ENCODE measurements at regions not wholly inside any gene's neighbourhood (a gene's known extent, or its start where the extent isn't known, plus 50 kb on each side); places are given as distances from the start of the nearest gene placed in this dataset.
"Not testable (repeated sequence)": the region's sequence is repeated elsewhere in the genome, so short reads cannot be mapped to it uniquely, and the experiment has no call there.

DNA sequence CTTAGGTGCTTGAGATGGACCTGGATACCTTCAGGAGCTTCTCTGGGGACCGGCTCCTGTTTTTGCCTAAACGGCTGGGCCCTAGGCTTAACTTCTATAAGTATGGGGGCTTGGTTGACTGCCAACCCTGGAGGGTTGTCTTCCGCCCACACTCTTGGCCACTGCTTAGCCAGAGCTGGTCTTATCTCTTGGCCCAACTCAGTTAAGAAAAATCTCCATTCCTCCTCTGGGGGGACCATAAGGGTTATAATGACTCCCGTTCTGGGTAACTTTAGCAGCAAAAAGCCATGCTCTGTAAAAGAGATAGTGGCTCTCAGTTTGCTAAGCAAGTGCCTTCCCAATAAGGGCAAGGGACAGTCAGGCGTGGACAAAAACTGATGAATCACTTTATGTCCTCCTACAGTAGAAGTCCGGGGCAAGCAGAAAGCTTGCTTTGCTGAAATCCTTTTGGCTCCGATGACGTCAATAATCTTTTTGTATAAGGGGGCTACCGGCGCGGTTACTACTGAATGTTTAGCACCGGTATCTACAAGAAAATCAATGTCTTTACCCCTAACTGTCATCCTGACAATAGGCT lies 130.0 kb upstream of the CCZ1B start:
- H3K4me3 ChIP-seq (replicated peaks in 1 of 4; ENCODE audit: control extremely low read depth in 1 of 4, insufficient read depth in 1 of 4, low read depth in 3 of 4, low read length in 4 of 4); H3K4me1 ChIP-seq (ENCODE audit: control insufficient read depth, extremely low read depth, insufficient read depth, low read length); H3K36me3 ChIP-seq (ENCODE audit: control insufficient read depth, insufficient read depth, low read length); H2AFZ ChIP-seq (ENCODE audit: low read length); H3K9ac ChIP-seq (ENCODE audit: insufficient read depth, low read length); H4K20me1 ChIP-seq (ENCODE audit: control insufficient read depth, extremely low read depth, insufficient read depth, low read length); H3K4me2 ChIP-seq (ENCODE audit: extremely low read depth, insufficient read depth, low read length); H3K9me3 ChIP-seq (ENCODE audit: control insufficient read depth, insufficient read depth, low read depth, low read length); H3K27ac ChIP-seq (ENCODE audit: insufficient read depth, low read length); H3K79me2 ChIP-seq (ENCODE audit: control insufficient read depth, insufficient read depth, low read length); H3K27me3 ChIP-seq (ENCODE audit: control insufficient read depth, insufficient read depth, low read length): not testable (repeated sequence)
- peak in 1 of 2 donors; percentile 22 for DNase-seq (ENCODE audit: low read depth in 2 of 2)

DNA sequence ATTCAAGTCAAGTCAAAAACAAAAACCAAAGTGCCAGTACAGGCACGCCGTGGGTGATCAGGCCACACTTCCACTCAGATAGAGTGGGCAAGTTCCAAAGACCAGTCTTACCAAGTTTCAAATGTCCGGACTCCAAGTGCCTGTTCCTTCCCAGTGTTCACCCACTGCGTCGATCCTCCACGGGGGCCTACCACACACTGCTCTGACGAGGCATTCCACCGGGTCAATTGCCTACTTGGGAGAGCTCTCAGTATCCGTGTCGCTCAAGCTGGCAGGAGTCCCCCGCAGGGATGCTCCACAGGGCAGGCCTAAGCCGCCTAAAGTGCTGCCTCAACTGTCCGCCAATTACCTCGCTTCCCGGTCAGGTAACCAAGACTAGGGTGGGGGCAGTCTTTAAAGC lies 132.3 kb upstream of the CCZ1B start:
- not testable (repeated sequence) for H3K9ac ChIP-seq (ENCODE audit: insufficient read depth, low read length); H4K20me1 ChIP-seq (ENCODE audit: control insufficient read depth, extremely low read depth, insufficient read depth, low read length); H3K4me2 ChIP-seq (ENCODE audit: extremely low read depth, insufficient read depth, low read length); H2AFZ ChIP-seq (ENCODE audit: low read length); H3K27me3 ChIP-seq (ENCODE audit: control insufficient read depth, insufficient read depth, low read length); H3K9me3 ChIP-seq (ENCODE audit: control insufficient read depth, insufficient read depth, low read depth, low read length); H3K36me3 ChIP-seq (ENCODE audit: control insufficient read depth, insufficient read depth, low read length); H3K27ac ChIP-seq (ENCODE audit: insufficient read depth, low read length); DNase-seq (ENCODE audit: low read depth in 2 of 2); H3K79me2 ChIP-seq (ENCODE audit: control insufficient read depth, insufficient read depth, low read length); H3K4me1 ChIP-seq (ENCODE audit: control insufficient read depth, extremely low read depth, insufficient read depth, low read length); H3K4me3 ChIP-seq (replicated peaks in 1 of 4; ENCODE audit: control extremely low read depth in 1 of 4, insufficient read depth in 1 of 4, low read depth in 3 of 4, low read length in 4 of 4)

DNA sequence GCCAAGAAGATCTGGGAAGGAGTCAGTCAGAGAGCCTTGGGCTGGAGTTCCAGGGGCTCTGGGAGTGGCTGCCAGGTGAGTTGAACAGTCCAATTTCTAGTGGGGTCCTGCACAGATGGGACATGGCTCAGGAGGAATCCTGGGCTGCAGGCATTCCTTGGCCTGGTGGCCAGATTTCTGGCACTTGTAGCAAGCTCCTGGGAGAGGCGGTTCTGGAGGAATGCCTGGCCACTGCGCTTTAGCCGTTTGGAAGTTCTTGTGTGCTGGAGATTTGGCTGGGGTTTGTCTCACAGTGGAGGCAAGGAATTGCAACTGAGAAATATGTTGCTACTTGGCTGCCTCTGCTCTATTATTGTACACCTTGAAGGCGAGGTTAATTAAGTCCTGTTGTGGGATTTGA lies 133.9 kb upstream of the CCZ1B start:
- not testable (repeated sequence) for H3K4me1 ChIP-seq (ENCODE audit: control insufficient read depth, extremely low read depth, insufficient read depth, low read length); H3K36me3 ChIP-seq (ENCODE audit: control insufficient read depth, insufficient read depth, low read length); H3K4me2 ChIP-seq (ENCODE audit: extremely low read depth, insufficient read depth, low read length); DNase-seq (ENCODE audit: low read depth in 2 of 2); H3K79me2 ChIP-seq (ENCODE audit: control insufficient read depth, insufficient read depth, low read length); H3K9me3 ChIP-seq (ENCODE audit: control insufficient read depth, insufficient read depth, low read depth, low read length); H2AFZ ChIP-seq (ENCODE audit: low read length); H3K4me3 ChIP-seq (replicated peaks in 1 of 4; ENCODE audit: control extremely low read depth in 1 of 4, insufficient read depth in 1 of 4, low read depth in 3 of 4, low read length in 4 of 4); H3K9ac ChIP-seq (ENCODE audit: insufficient read depth, low read length); H3K27ac ChIP-seq (ENCODE audit: insufficient read depth, low read length); H4K20me1 ChIP-seq (ENCODE audit: control insufficient read depth, extremely low read depth, insufficient read depth, low read length); H3K27me3 ChIP-seq (ENCODE audit: control insufficient read depth, insufficient read depth, low read length)

DNA sequence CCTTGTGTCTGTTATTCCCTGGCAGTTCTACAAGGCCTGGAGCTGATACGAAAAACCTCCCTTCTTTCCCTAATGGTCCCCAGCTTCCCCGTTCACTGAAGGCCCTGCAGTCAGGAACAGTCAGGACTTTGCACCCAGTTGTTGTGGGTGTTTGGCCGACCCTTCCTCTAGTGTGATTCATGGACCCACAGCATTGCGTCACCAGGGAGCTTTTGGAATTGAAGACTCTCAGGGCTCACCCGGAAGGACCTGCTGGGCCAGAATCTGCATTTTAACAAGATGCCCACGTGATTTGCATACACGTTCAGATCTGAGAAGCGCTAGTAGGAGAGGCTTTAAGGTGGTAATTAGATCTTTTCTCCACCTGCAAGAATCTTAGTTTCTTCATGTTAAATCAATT lies 136.8 kb upstream of the CCZ1B start:
- H3K4me3 ChIP-seq (replicated peaks in 1 of 4; ENCODE audit: control extremely low read depth in 1 of 4, insufficient read depth in 1 of 4, low read depth in 3 of 4, low read length in 4 of 4); H3K27ac ChIP-seq (ENCODE audit: insufficient read depth, low read length); H2AFZ ChIP-seq (ENCODE audit: low read length); H3K9me3 ChIP-seq (ENCODE audit: control insufficient read depth, insufficient read depth, low read depth, low read length); H4K20me1 ChIP-seq (ENCODE audit: control insufficient read depth, extremely low read depth, insufficient read depth, low read length); H3K79me2 ChIP-seq (ENCODE audit: control insufficient read depth, insufficient read depth, low read length); H3K9ac ChIP-seq (ENCODE audit: insufficient read depth, low read length); H3K36me3 ChIP-seq (ENCODE audit: control insufficient read depth, insufficient read depth, low read length); H3K4me2 ChIP-seq (ENCODE audit: extremely low read depth, insufficient read depth, low read length); H3K27me3 ChIP-seq (ENCODE audit: control insufficient read depth, insufficient read depth, low read length); H3K4me1 ChIP-seq (ENCODE audit: control insufficient read depth, extremely low read depth, insufficient read depth, low read length); DNase-seq (ENCODE audit: low read depth in 2 of 2): not testable (repeated sequence)

DNA sequence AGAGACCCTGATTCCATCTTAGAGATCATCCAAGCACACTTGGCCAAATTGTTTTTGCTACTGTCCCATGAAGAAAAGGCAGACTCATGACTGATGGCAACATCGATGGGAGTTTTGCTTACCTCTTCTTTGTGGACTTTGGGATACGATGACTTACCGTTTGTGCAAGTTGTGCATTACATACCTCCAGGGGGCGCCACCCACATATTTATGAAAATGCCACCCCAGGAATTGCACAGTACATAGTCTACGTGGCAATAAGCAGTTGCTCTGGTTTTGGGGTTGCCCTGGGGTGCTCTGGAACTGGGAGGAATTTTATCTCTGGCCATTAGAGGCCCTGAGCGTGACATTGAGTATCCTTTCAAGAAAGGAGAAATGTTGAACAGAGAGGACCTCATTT lies 139.0 kb upstream of the CCZ1B start:
- H3K9me3 ChIP-seq (ENCODE audit: control insufficient read depth, insufficient read depth, low read depth, low read length); H3K79me2 ChIP-seq (ENCODE audit: control insufficient read depth, insufficient read depth, low read length); H3K27ac ChIP-seq (ENCODE audit: insufficient read depth, low read length); H3K4me1 ChIP-seq (ENCODE audit: control insufficient read depth, extremely low read depth, insufficient read depth, low read length); H3K4me2 ChIP-seq (ENCODE audit: extremely low read depth, insufficient read depth, low read length); H4K20me1 ChIP-seq (ENCODE audit: control insufficient read depth, extremely low read depth, insufficient read depth, low read length); H3K36me3 ChIP-seq (ENCODE audit: control insufficient read depth, insufficient read depth, low read length); H3K4me3 ChIP-seq (replicated peaks in 1 of 4; ENCODE audit: control extremely low read depth in 1 of 4, insufficient read depth in 1 of 4, low read depth in 3 of 4, low read length in 4 of 4); H3K9ac ChIP-seq (ENCODE audit: insufficient read depth, low read length); H2AFZ ChIP-seq (ENCODE audit: low read length); H3K27me3 ChIP-seq (ENCODE audit: control insufficient read depth, insufficient read depth, low read length): not testable (repeated sequence)
- peak in 1 of 2 donors; percentile 20 for DNase-seq (ENCODE audit: low read depth in 2 of 2)
- TF ChIP-seq, protein P1, sequence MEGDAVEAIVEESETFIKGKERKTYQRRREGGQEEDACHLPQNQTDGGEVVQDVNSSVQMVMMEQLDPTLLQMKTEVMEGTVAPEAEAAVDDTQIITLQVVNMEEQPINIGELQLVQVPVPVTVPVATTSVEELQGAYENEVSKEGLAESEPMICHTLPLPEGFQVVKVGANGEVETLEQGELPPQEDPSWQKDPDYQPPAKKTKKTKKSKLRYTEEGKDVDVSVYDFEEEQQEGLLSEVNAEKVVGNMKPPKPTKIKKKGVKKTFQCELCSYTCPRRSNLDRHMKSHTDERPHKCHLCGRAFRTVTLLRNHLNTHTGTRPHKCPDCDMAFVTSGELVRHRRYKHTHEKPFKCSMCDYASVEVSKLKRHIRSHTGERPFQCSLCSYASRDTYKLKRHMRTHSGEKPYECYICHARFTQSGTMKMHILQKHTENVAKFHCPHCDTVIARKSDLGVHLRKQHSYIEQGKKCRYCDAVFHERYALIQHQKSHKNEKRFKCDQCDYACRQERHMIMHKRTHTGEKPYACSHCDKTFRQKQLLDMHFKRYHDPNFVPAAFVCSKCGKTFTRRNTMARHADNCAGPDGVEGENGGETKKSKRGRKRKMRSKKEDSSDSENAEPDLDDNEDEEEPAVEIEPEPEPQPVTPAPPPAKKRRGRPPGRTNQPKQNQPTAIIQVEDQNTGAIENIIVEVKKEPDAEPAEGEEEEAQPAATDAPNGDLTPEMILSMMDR (conservative IDR thresholded peaks at IDR 0.05 in 1 of 2, IDR thresholded peaks at IDR 0.05 in 1 of 2; ENCODE audit: low read depth in 1 of 2, low read length in 2 of 2) = peak in 1 of 2 donors; percentile 21

DNA sequence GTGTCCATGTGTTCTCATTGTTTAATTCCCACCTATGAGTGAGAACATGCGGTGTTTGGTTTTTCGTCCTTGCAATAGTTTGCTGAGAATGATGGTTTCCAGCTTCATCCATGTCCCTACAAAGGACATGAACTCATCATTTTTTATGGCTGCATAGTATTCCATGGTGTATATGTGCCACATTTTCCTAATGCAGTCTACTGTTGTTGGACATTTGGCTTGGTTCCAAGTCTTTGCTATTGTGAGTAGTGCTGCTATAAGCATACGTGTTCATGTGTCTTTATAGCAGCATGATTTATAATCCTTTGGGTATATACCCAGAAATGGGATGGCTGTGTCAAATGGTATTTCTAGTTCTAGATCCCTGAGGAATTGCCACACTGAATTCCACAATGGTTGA lies 144.1 kb upstream of the CCZ1B start:
- H3K79me2 ChIP-seq (ENCODE audit: control insufficient read depth, insufficient read depth, low read length); H2AFZ ChIP-seq (ENCODE audit: low read length); H3K4me1 ChIP-seq (ENCODE audit: control insufficient read depth, extremely low read depth, insufficient read depth, low read length); H4K20me1 ChIP-seq (ENCODE audit: control insufficient read depth, extremely low read depth, insufficient read depth, low read length); H3K9me3 ChIP-seq (ENCODE audit: control insufficient read depth, insufficient read depth, low read depth, low read length); H3K9ac ChIP-seq (ENCODE audit: insufficient read depth, low read length); H3K27me3 ChIP-seq (ENCODE audit: control insufficient read depth, insufficient read depth, low read length); H3K27ac ChIP-seq (ENCODE audit: insufficient read depth, low read length); DNase-seq (ENCODE audit: low read depth in 2 of 2); H3K4me2 ChIP-seq (ENCODE audit: extremely low read depth, insufficient read depth, low read length); H3K36me3 ChIP-seq (ENCODE audit: control insufficient read depth, insufficient read depth, low read length); H3K4me3 ChIP-seq (replicated peaks in 1 of 4; ENCODE audit: control extremely low read depth in 1 of 4, insufficient read depth in 1 of 4, low read depth in 3 of 4, low read length in 4 of 4): not testable (repeated sequence)

All from fibroblast of lung (primary cell).